Activated CD4-positive, alpha-beta T cell treated with anti-CD3 and anti-CD28 coated beads for 4 hours (primary cell): ENCODE measurements at regions not wholly inside any gene's neighbourhood (a gene's known extent, or its start where the extent isn't known, plus 50 kb on each side); places are given as distances from the start of the nearest gene placed in this dataset.
"Not testable (repeated sequence)": the region's sequence is repeated elsewhere in the genome, so short reads cannot be mapped to it uniquely, and the experiment has no call there.

Source experiments
- DNase-seq, 2 donors: peaks; one replicate each; pipeline ENCODE4 v3.0.0-alpha.2; 2020

- peak; percentile 16 to 61 for DNase-seq
Measured at GRCh38 chr5:36739751-36740221, 133.4 kb downstream of the SLC1A3 start.

- DNase-seq: no peak
Measured at GRCh38 chr5:36740259-36740898, 134.0 kb downstream of the SLC1A3 start.

DNA sequence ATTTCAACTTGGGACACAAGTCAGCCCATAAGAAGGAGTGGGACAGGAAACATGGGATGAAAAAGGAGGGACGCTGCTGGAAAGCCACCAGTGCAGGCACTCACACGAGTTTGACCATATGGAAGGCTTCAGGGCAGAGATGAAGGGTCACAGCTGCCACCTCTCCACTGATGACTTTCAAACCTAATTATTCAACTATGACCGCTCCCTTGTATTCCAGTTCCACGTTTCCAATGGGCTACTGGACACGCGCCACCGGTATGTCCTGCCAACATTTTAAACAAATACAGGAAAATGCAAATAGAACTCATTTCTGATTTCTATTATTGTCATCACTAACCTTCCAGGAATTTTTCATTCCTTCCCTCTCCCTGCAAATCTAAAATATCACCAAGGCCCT, 134.7 kb downstream of the SLC1A3 start:
- DNase-seq: no peak

DNA sequence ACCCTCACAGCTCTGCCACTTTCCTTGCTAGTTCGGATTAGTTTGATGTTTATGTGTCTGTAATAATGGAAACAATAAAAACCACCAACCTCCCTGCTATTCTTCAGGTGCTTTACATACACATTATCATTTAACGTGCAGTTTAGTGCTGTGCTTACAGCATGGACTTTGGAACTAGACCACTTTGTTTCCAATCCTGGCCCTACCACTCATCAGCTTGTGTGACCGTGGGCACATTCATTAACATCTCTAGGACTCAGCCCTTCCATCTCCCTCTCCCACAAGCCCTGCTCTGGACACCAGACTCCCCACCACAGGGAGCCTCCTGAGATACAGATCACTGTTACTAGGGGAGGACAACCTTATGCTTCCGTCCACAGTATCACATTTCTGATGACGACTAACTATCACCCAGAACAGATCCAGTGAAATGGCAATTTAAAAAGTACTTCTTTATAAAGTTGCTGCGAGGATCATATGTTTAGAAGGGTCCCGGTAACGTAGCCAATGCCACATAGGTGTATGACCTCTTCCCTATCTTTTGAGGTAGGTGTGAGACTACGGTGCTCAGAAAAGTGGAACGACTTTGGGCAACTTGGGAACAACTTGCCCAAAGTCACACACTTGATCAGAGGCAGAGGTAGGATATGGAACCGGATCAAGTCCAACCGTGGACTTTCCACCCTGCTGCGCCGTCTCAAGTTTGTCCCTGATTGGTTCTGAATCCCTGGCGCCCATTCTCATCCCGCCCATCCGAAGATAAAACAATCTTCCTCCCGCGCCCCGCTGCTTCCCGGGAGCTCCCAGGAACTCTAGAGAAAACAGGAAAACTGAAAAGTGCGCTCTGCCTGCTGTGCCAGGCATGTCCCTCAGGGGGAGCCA, 132.4 kb upstream of the NIPBL start:
- no peak for DNase-seq

- peak in 1 of 2 donors; percentile 20 for DNase-seq
Measured at GRCh38 chr5:36744773-36745589, 131.6 kb upstream of the NIPBL start.

- not testable (repeated sequence) for DNase-seq
Measured at GRCh38 chr5:36747794-36748193, 128.8 kb upstream of the NIPBL start.

DNA sequence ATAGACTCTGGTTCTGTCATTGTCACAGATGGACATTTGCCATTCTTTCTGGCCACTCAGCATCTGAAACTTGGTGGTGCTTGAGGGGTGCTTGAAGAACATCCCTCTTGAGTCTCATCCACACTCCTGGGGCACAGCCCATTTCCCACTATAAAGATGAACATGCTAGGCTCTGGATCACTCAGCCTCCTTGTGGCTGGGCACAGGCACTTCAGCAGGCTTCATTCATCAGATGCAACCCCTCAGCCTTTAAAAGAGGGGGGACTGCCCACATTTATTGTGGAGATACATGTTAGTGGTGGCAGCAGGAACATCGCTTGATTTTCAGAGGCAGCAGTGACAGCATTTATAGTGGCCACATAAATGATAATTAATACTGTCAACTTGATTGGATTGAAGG, 124.7 kb upstream of the NIPBL start:
- DNase-seq: no peak

DNA sequence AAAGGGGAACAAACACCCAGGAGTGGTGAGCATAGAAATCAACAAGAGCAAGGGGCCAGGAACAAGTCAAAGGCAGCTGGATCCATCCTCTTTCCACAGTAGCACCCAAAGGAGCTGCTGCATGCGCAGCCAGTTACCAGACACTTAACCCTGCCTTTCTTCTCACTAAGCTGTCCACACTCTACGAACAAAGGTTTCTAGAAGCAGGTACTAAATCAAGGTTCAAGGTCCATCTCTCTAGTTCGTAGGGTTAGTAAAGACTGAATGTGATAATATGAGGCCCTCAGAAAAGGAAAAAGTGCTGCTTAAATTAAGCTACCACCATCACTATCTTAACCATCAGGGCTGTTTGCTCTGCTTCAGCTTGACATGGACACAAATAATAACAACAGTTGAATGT, 121.2 kb upstream of the NIPBL start:
- no peak for DNase-seq

GRCh38 chr5:36755920-36756488, 120.6 kb upstream of the NIPBL start:
- DNase-seq: no peak

- DNase-seq: no peak
Measured at GRCh38 chr5:36756848-36757247, 119.7 kb upstream of the NIPBL start.

GRCh38 chr5:36759117-36759516, 117.5 kb upstream of the NIPBL start:
- no peak for DNase-seq

GRCh38 chr5:36763454-36763853, 113.1 kb upstream of the NIPBL start:
- no peak for DNase-seq

GRCh38 chr5:36765876-36766275, 110.7 kb upstream of the NIPBL start:
- DNase-seq: no peak

- no peak for DNase-seq
Measured at GRCh38 chr5:36766981-36767380, 109.6 kb upstream of the NIPBL start.

DNA sequence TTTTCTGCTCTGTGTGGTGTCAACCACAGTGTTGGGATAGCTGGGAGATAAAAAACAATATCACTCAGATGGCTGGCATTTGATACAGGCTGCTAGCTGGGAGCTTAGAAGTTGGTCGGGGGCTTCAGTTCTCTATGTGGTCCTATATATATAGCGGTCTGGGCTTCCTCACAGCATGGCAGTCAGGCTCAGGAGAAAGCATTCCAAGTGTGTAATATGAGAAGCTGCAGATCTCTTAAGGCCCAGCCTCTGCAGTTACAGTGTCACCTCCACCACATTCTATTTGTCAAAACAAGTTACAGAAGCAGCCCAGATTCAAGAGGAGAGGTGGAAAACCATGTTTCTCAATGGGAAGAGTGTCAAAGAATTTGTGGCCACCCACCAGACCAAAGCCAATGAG, 108.1 kb upstream of the NIPBL start:
- no peak for DNase-seq

DNA sequence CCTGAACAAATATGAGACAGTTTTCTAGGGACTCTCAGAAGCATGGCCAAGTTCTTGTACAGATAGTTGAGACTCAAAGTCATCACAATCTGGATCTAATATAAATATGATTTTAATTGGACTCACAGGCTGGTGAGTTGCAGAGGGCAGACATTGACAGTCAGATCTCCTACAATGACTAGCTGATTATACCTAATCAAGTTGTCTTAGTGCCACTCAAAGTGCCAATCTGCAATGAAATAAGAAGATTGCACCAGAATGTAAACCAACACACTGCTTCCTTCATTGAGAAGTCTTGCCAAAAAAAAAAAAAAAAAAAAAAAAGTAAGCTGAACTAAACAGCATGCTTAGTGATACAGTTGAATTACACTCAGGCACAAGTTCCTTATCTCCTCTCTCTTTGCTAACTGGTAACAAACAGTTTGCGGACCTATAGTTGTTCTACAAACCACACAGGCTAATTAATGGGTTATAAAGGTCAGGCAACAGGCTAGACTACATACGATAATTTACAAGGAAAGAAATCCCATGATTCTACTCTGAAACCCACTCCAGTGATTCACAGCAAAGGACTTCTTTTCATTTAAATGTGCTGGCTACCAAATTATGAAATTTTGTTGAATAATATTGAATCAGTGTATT, 107.3 kb upstream of the NIPBL start:
- no peak for DNase-seq

- DNase-seq: no peak
Measured at GRCh38 chr5:36770125-36770524, 106.4 kb upstream of the NIPBL start.

- DNase-seq: no peak
Measured at GRCh38 chr5:36772276-36773140, 104.1 kb upstream of the NIPBL start.

DNA sequence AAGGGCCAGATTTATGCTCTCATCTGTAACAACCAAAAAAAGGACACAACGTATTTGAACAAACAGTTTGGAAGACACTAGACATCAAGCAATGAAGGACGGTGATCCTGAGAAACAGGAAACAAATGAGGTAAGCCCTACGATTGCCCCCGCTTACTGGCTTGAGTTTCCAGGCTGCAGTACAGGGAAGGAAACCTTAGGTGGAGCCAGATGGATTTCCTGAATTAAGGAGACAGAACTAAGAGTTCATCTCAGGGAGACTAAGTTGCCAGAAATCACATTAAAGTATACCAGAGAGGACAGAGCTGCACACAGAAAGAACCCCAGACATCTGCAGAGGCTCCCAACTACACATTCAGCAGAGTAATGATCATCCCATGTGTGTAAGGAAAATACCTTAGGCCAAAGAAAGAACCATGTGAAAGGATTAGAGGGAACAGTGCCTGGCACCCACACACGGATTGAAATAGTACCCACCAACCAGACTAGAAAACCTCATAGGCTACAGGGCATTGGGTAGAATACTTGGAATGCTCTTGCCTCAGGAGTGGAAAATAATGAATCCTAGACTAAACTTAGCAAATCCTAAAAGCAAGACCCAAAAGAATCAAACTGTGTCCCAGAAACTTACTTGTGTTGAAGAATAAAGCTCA, 99.3 kb upstream of the NIPBL start:
- DNase-seq: no peak

GRCh38 chr5:36778336-36778735, 98.2 kb upstream of the NIPBL start:
- no peak for DNase-seq

DNA sequence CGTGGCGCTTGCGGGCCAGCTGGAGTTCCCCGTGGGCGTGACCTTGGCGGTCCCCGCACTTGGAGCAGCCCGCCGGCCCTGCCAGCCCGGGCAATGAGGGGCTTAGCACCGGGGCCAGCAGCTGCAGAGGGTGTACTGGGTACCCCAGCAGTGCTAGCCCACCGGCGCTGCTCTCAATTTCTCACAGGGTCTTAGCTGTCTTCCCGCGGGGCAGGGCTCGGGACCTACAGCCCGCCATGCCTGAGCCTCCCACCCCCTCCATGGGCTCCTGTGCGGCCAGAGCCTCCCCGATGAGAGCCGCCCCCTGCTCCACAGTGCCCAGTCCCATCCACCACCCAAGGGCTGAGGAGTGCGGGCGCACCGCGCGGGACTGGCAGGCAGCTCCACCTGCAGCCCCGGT, 94.0 kb upstream of the NIPBL start:
- DNase-seq: not testable (repeated sequence)
